Hepatocyte (in vitro differentiated cells): ENCODE measurements at regions not wholly inside any gene's neighbourhood (a gene's known extent, or its start where the extent isn't known, plus 50 kb on each side); places are given as distances from the start of the nearest gene placed in this dataset.

Source experiments
- DNase-seq: peaks from one replicate; pipeline ENCODE4 v3.0.0-alpha.2; 2016; ENCODE audit warnings: low spot score
- H2AFZ ChIP-seq: fragments of 200-600 bp; sonication (generic); 2 replicates; pipeline ENCODE4 v1.6.0; 2016; ENCODE audit warnings: antibody characterized with exemption, mild to moderate bottlenecking
- H3K27ac ChIP-seq: fragments of 200-600 bp; sonication (generic); 2 replicates; pipeline ENCODE4 v1.5.1; 2016; ENCODE audit warnings: mild to moderate bottlenecking
- H3K27me3 ChIP-seq: fragments of 200-600 bp; sonication (generic); 2 replicates; pipeline ENCODE4 v1.6.1; 2016
- H3K36me3 ChIP-seq: fragments of 200-600 bp; sonication (generic); replicated peaks from 2 replicates; pipeline ENCODE4 v1.5.1; 2016; ENCODE audit warnings: low read depth; ENCODE audit not compliant: insufficient read depth
- H3K4me1 ChIP-seq: fragments of 200-600 bp; sonication (generic); 2 replicates; pipeline ENCODE4 v1.5.1; 2016; ENCODE audit warnings: mild to moderate bottlenecking, moderate library complexity; ENCODE audit not compliant: insufficient read depth
- H3K4me2 ChIP-seq: fragments of 200-600 bp; sonication (generic); 2 replicates; pipeline ENCODE4 v1.6.0; 2016
- H3K4me3 ChIP-seq: fragments of 200-600 bp; sonication (generic); 2 replicates; pipeline ENCODE4 v1.5.1; 2016; ENCODE audit warnings: mild to moderate bottlenecking
- H3K79me2 ChIP-seq: fragments of 200-600 bp; sonication (generic); 2 replicates; pipeline ENCODE4 v1.6.0; 2017; ENCODE audit warnings: mild to moderate bottlenecking
- H3K9me2 ChIP-seq: fragments of 200-600 bp; sonication (generic); replicated peaks from 2 replicates; pipeline ENCODE4 v1.6.0; 2017; ENCODE audit warnings: mild to moderate bottlenecking; ENCODE audit not compliant: insufficient read depth
- H3K9me3 ChIP-seq: fragments of 200-600 bp; sonication (generic); 2 replicates; pipeline ENCODE4 v1.5.1; 2016; ENCODE audit warnings: low read depth, mild to moderate bottlenecking
- H4K20me1 ChIP-seq: fragments of 200-600 bp; sonication (generic); 2 replicates; pipeline ENCODE4 v1.6.0; 2016; ENCODE audit warnings: mild to moderate bottlenecking; ENCODE audit not compliant: insufficient read depth, poor library complexity, severe bottlenecking
- CTCF ChIP-seq: fragments of 200-600 bp; sonication (generic); IDR thresholded peaks from 2 replicates; pipeline ENCODE4 v1.5.1; 2016; ENCODE audit warnings: antibody characterized with exemption, mild to moderate bottlenecking; ENCODE audit not compliant: poor library complexity
- EZH2 ChIP-seq: fragments of 200-600 bp; sonication (generic); IDR thresholded peaks from 2 replicates; pipeline ENCODE4 v1.6.1; 2016; ENCODE audit warnings: antibody characterized with exemption, mild to moderate bottlenecking, borderline replicate concordance
- EZH2phosphoT487 ChIP-seq: fragments of 200-600 bp; sonication (generic); IDR thresholded peaks from one replicate; pipeline ENCODE4 v1.6.1; 2018; ENCODE audit warnings: antibody characterized with exemption, mild to moderate bottlenecking, low read depth, moderate library complexity; ENCODE audit not compliant: unreplicated experiment, severe bottlenecking
- WGBS: methylation state at CpG from one replicate; pipeline ENCODE4 v1.1.6; 2016; ENCODE audit warnings: low lambda C conversion rate; ENCODE audit errors: missing lambda C conversion rate; 5-methylcytosine and 5-hydroxymethylcytosine counted together

GRCh38 chr3:78268716-78269668 lies 1229.1 kb downstream of the ROBO2 start:
- H3K4me2 ChIP-seq: no peak overlapping the region
- H3K27ac ChIP-seq: no peak overlapping the region
- H3K27me3 ChIP-seq: no peaks in the 10 kb centered on the region
- TF ChIP-seq CTCF (no peak), EZH2 (no peak), EZH2phosphoT487 (no peak)
- no peaks in the 10 kb centered on the region for H3K9me2 ChIP-seq
- no peaks in the 10 kb centered on the region for H3K79me2 ChIP-seq
- WGBS: 84% methylated on average over 5 of the region's 5 CpGs
- no peaks in the 10 kb centered on the region for H3K4me1 ChIP-seq
- no peaks in the 10 kb centered on the region for H3K9me3 ChIP-seq
- DNase-seq: no peak
- no peaks in the 10 kb centered on the region for H4K20me1 ChIP-seq
- H2AFZ ChIP-seq: no peak overlapping the region
- H3K36me3 ChIP-seq: no peaks in the 10 kb centered on the region
- no peak overlapping the region for H3K4me3 ChIP-seq

GRCh38 chr3:78273326-78273725 lies 1233.4 kb downstream of the ROBO2 start:
- Histone ChIP-seq H3K9me3 (no peaks in the 10 kb centered on the region), H3K79me2 (no peaks in the 10 kb centered on the region), H3K27ac (no peak overlapping the region), H3K4me2 (no peak overlapping the region), H3K4me3 (no peak overlapping the region), H3K36me3 (no peaks in the 10 kb centered on the region), H3K27me3 (no peaks in the 10 kb centered on the region), H2AFZ (no peak overlapping the region), H4K20me1 (no peaks in the 10 kb centered on the region), H3K4me1 (no peaks in the 10 kb centered on the region), H3K9me2 (no peaks in the 10 kb centered on the region)
- DNase-seq: no peak
- TF ChIP-seq EZH2: no peak
- TF ChIP-seq EZH2phosphoT487: no peak
- TF ChIP-seq CTCF: no peak
- 74% methylated on average over 4 of the region's 4 CpGs for WGBS

GRCh38 chr3:78274475-78275065 lies 1234.7 kb downstream of the ROBO2 start:
- no peak for DNase-seq
- Histone ChIP-seq H2AFZ (no peak overlapping the region), H3K9me3 (no peaks in the 10 kb centered on the region), H3K4me1 (no peaks in the 10 kb centered on the region), H3K27me3 (no peaks in the 10 kb centered on the region), H3K9me2 (no peaks in the 10 kb centered on the region), H3K4me3 (no peak overlapping the region), H3K79me2 (no peaks in the 10 kb centered on the region), H3K4me2 (no peak overlapping the region), H3K36me3 (no peaks in the 10 kb centered on the region), H3K27ac (no peak overlapping the region), H4K20me1 (no peaks in the 10 kb centered on the region)
- 87% methylated on average over 2 of the region's 2 CpGs for whole genome bisulfite sequencing
- TF ChIP-seq EZH2phosphoT487 (no peak), CTCF (no peak), EZH2 (no peak)
